ENCODE measurements at regions not wholly inside any gene's neighbourhood (a gene's known extent, or its start where the extent isn't known, plus 50 kb on each side); places are given as distances from the start of the nearest gene placed in this dataset.

DNA sequence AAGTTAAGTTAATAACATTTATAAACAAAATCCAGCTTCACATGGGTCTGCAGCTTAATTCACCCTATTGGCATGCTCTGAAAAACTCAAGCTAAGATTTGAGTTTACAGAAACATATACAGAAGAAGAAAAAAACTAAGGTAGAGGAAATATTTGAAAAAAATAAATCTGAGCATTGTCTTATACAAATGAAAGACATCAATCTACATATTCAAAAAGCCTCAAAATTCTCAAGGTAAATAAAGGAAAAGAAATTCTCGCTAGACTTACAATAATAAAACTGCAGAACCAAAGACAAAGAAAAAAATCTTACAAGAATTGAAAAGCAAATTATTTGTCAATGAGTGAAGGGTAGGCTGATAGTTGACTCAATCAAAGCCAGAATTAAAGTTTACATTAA, 493.4 kb downstream of the CETN3 start:
- H3K4me3 ChIP-seq (ENCODE audit: low read depth, low read length), result no peak overlapping the region
- TF ChIP-seq, protein P1, sequence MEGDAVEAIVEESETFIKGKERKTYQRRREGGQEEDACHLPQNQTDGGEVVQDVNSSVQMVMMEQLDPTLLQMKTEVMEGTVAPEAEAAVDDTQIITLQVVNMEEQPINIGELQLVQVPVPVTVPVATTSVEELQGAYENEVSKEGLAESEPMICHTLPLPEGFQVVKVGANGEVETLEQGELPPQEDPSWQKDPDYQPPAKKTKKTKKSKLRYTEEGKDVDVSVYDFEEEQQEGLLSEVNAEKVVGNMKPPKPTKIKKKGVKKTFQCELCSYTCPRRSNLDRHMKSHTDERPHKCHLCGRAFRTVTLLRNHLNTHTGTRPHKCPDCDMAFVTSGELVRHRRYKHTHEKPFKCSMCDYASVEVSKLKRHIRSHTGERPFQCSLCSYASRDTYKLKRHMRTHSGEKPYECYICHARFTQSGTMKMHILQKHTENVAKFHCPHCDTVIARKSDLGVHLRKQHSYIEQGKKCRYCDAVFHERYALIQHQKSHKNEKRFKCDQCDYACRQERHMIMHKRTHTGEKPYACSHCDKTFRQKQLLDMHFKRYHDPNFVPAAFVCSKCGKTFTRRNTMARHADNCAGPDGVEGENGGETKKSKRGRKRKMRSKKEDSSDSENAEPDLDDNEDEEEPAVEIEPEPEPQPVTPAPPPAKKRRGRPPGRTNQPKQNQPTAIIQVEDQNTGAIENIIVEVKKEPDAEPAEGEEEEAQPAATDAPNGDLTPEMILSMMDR (IDR thresholded peaks at IDR 0.05; ENCODE audit: insufficient read depth, low read depth, low read length, missing control alignments), result no peak
- DNase-seq (ENCODE audit: low read depth), result no peak

DNA sequence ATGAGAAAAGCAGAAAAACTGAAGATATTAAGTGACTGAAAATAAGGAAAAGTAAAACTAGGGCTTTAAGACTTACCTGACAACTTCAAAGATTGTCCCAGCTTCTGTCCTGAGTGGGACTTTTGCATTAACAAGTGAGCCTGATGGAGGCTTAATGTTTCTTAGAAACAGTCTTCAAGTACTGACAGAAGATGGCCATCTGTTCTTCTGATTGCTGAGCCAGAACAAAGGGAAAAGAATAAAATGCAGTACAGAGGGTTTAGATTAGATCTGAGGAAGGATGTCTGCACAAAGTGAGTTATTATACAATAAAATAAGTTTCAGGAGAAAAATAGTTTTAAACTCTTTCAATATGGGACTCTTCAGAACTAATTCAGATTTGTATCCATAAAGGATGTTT, 500.7 kb downstream of the CETN3 start:
- no peak overlapping the region for H3K4me3 ChIP-seq (ENCODE audit: low read depth, low read length)
- TF ChIP-seq, protein P1 (IDR thresholded peaks at IDR 0.05; ENCODE audit: insufficient read depth, low read depth, low read length, missing control alignments), result no peak
- no peak for DNase-seq (ENCODE audit: low read depth)

DNA sequence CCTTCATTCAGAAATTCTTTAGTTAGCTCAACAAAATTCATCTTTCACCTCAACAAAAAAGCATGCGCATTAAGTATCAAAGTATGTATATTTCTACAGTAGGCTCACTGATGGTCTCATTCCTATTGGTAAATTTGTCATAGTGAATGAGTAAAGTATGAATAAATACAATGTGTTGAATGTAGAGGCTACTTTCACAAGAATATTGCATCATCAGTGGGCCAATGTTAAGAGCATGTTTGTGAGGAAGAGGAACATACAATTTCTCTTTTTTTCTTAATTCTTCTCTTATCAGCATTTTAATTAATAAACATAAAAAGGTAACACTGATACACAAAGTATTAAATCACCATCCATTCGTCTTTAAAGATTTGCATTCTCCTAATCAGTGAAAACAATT, 505.1 kb downstream of the CETN3 start:
- TF ChIP-seq, protein P1 (IDR thresholded peaks at IDR 0.05; ENCODE audit: insufficient read depth, low read depth, low read length, missing control alignments), result no peak
- no peak overlapping the region for H3K4me3 ChIP-seq (ENCODE audit: low read depth, low read length)
- no peak for DNase-seq (ENCODE audit: low read depth)

DNA sequence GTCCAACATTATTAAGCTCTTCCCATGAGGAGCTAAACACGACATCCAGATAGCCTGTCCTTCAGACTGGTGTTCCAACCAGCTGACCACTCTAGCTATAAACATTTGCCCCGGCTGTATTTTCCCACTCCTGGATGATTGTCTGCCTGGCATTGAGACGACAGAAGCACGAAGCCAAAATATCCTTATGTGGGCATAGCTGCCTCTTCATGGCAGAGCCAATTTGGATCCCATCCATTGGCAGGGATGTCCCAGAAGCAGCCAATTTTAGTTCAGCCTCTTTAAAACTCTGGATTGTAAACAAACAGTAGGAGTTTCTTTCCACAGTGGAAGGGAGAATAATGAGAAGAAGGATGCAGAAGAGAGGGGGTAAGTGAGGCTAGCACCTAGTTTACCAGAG, 507.6 kb downstream of the CETN3 start:
- no peak for DNase-seq (ENCODE audit: low read depth)
- TF ChIP-seq, protein P1 (IDR thresholded peaks at IDR 0.05; ENCODE audit: insufficient read depth, low read depth, low read length, missing control alignments), result no peak
- no peak overlapping the region for H3K4me3 ChIP-seq (ENCODE audit: low read depth, low read length)

DNA sequence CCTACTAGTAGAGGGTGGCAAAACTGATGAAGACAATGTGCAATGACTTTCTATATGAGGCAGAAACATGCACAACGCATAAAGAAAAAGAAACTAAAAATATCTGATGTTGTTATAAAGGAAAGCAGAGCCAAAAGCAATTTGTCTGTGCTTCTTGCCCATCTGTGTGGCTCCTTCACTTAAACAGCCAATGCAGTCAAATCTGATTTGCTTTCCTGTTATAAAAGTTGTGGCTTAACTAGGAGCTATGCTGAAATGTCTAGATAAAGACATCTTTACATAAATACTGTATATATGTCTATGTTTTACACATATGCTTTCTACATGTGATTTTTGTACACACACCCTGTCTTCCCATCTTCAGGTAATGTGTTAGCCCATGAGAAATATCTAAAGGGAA, 508.2 kb downstream of the CETN3 start:
- no peak for DNase-seq (ENCODE audit: low read depth)
- TF ChIP-seq, protein P1 (IDR thresholded peaks at IDR 0.05; ENCODE audit: insufficient read depth, low read depth, low read length, missing control alignments), result no peak
- no peak overlapping the region for H3K4me3 ChIP-seq (ENCODE audit: low read depth, low read length)

DNA sequence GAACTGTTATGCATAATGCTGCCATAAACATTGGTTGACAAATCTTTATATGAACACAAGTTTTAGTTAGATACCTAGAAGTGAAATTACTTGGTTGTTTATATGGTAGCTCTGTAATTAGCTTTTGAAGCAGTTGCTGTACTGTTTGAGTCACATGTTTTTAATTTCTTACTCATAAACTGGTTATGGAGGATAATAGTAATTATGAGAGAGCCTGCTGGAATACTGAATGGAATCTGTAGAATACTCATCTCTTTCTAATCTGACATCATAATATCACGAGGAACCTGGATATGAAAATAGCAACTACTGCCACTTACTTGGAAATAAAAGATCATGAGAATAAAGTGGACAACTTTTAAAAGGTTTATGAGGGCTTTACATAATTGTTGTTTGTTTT, 509.2 kb downstream of the CETN3 start:
- DNase-seq (ENCODE audit: low read depth), result no peak
- no peak overlapping the region for H3K4me3 ChIP-seq (ENCODE audit: low read depth, low read length)
- TF ChIP-seq, protein P1 (IDR thresholded peaks at IDR 0.05; ENCODE audit: insufficient read depth, low read depth, low read length, missing control alignments), result no peak

DNA sequence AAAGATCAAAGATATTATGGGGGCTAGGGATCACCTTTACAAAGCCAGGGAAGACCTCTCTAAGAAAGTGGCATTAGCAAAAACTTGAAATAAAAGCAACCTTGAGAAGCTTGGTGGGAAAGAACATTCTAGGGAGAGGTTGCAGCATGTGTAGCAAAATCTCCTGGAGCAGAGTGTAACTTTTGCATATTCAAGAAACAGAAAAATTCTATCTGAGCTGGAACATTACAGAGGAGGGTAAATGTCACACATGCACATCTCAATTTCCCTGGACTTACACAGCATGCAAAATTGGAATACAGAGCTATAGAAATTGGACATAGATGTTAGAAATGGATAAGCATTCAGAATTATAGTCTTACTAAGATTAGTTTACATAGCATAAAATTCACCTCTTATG, 510.0 kb downstream of the CETN3 start:
- no peak for DNase-seq (ENCODE audit: low read depth)
- TF ChIP-seq, protein P1 (IDR thresholded peaks at IDR 0.05; ENCODE audit: insufficient read depth, low read depth, low read length, missing control alignments), result no peak
- H3K4me3 ChIP-seq (ENCODE audit: low read depth, low read length), result no peak overlapping the region

All from GM12865 (cell line).